Sigmoid colon (tissue), 4 donors: ENCODE measurements at regions not wholly inside any gene's neighbourhood (a gene's known extent, or its start where the extent isn't known, plus 50 kb on each side); places are given as distances from the start of the nearest gene placed in this dataset.

Experiments
- EP300 ChIP-seq, 4 donors: sonication (generic); formaldehyde crosslinking; IDR thresholded peaks; one replicate each; pipeline ENCODE4 v1.6.1; 2017; ENCODE audit warnings: antibody characterized with exemption in 4 of 4
- POLR2A ChIP-seq, 2 donors: fragments of 450-650 bp; IDR thresholded peaks; one replicate each; pipeline ENCODE4 v1.6.1; 2016; ENCODE audit warnings: antibody characterized with exemption in 2 of 2, mild to moderate bottlenecking in 2 of 2, moderate library complexity in 2 of 2
- POLR2AphosphoS5 ChIP-seq, 4 donors: sonication (generic); formaldehyde crosslinking; IDR thresholded peaks; one replicate each; pipeline ENCODE4 v1.6.1; 2017; ENCODE audit warnings: antibody characterized with exemption in 4 of 4
- TF ChIP-seq, protein P1 (sequence below), 4 experiments: fragments of 450-650 bp in 3 of 4; fragments of 200-600 bp in 1 of 4; IDR thresholded peaks; one replicate each; pipeline ENCODE4 v1.5.1; 2016 to 2019; ENCODE audit warnings: antibody characterized with exemption in 4 of 4, mild to moderate bottlenecking in 3 of 4, moderate library complexity in 2 of 4

GRCh38 chr2:118632921-118633320, 214.5 kb downstream of the EN1 start:
- TF ChIP-seq, protein P1, sequence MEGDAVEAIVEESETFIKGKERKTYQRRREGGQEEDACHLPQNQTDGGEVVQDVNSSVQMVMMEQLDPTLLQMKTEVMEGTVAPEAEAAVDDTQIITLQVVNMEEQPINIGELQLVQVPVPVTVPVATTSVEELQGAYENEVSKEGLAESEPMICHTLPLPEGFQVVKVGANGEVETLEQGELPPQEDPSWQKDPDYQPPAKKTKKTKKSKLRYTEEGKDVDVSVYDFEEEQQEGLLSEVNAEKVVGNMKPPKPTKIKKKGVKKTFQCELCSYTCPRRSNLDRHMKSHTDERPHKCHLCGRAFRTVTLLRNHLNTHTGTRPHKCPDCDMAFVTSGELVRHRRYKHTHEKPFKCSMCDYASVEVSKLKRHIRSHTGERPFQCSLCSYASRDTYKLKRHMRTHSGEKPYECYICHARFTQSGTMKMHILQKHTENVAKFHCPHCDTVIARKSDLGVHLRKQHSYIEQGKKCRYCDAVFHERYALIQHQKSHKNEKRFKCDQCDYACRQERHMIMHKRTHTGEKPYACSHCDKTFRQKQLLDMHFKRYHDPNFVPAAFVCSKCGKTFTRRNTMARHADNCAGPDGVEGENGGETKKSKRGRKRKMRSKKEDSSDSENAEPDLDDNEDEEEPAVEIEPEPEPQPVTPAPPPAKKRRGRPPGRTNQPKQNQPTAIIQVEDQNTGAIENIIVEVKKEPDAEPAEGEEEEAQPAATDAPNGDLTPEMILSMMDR (IDR thresholded peaks at IDR 0.05): no peak
- no peak for TF ChIP-seq POLR2A (IDR thresholded peaks at IDR 0.05)
- no peak for TF ChIP-seq EP300 (IDR thresholded peaks at IDR 0.05)
- no peak for TF ChIP-seq POLR2AphosphoS5 (IDR thresholded peaks at IDR 0.05)
